Spleen (tissue), 11 donors: ENCODE measurements at regions not wholly inside any gene's neighbourhood (a gene's known extent, or its start where the extent isn't known, plus 50 kb on each side); places are given as distances from the start of the nearest gene placed in this dataset.
"Not testable (repeated sequence)": the region's sequence is repeated elsewhere in the genome, so short reads cannot be mapped to it uniquely, and the experiment has no call there.

Source experiments
- DNase-seq: peaks from one replicate; pipeline ENCODE4 v3.0.0-alpha.2; 2020
- H3K27ac ChIP-seq, 8 donors: fragments of 200-600 bp; sonication (generic) in 7 of 8; 1 replicate in 4 of 8; 2 replicates in 4 of 8; pipeline versions ENCODE4 v1.5.0 to v1.8.0; 2016 to 2021; ENCODE audit warnings: inconsistent platforms in 4 of 8, mild to moderate bottlenecking in 4 of 8, moderate library complexity in 1 of 8
- H3K27me3 ChIP-seq, 7 donors: fragments of 200-600 bp; sonication (generic) in 6 of 7; replicated peaks in 1 of 7; 1 replicate in 4 of 7; 2 replicates in 3 of 7; pipeline versions ENCODE4 v1.5.0 to v1.8.0; 2016 to 2021; ENCODE audit warnings: inconsistent platforms in 3 of 7, mild to moderate bottlenecking in 1 of 7
- H3K36me3 ChIP-seq, 6 donors: fragments of 200-600 bp; sonication (generic) in 5 of 6; 1 replicate in 4 of 6; 2 replicates in 2 of 6; pipeline versions ENCODE4 v1.5.0 to v1.8.0; 2016 to 2021; ENCODE audit warnings: inconsistent platforms in 2 of 6
- H3K4me1 ChIP-seq, 6 donors: fragments of 200-600 bp; sonication (generic) in 5 of 6; 1 replicate in 3 of 6; 2 replicates in 3 of 6; pipeline versions ENCODE4 v1.5.0 to v1.8.0; 2016 to 2021; ENCODE audit warnings: inconsistent platforms in 3 of 6
- H3K4me3 ChIP-seq, 8 donors: fragments of 200-600 bp; sonication (generic) in 7 of 8; 1 replicate in 4 of 8; 2 replicates in 4 of 8; pipeline versions ENCODE4 v1.5.0 to v1.8.0; 2016 to 2021; ENCODE audit warnings: inconsistent platforms in 4 of 8, mild to moderate bottlenecking in 4 of 8, moderate library complexity in 2 of 8
- H3K9me3 ChIP-seq, 8 donors: fragments of 200-600 bp; sonication (generic) in 7 of 8; 1 replicate in 4 of 8; 2 replicates in 4 of 8; pipeline versions ENCODE4 v1.5.0 to v1.8.0; 2016 to 2021; ENCODE audit warnings: inconsistent platforms in 4 of 8
- CTCF ChIP-seq, 11 experiments: fragments of 200-600 bp in 7 of 11; fragments of 450-650 bp in 4 of 11; sonication (generic) in 4 of 11; IDR thresholded peaks in 8 of 11; conservative IDR thresholded peaks in 3 of 11; 1 replicate in 7 of 11; 2 replicates in 4 of 11; pipeline versions ENCODE4 v1.4.0 to v1.8.0; 2016 to 2021; ENCODE audit warnings: antibody characterized with exemption in 11 of 11, inconsistent platforms in 4 of 11, mild to moderate bottlenecking in 1 of 11
- POLR2A ChIP-seq, 3 donors: fragments of 450-650 bp; IDR thresholded peaks; one replicate each; pipeline ENCODE4 v1.5.1; 2017; ENCODE audit warnings: antibody characterized with exemption in 3 of 3, mild to moderate bottlenecking in 1 of 3
- POLR2AphosphoS5 ChIP-seq, 3 donors: sonication (generic); formaldehyde crosslinking; IDR thresholded peaks; one replicate each; pipeline ENCODE4 v1.5.1; 2017; ENCODE audit warnings: antibody characterized with exemption in 3 of 3
- WGBS, 5 donors: extraction: QIAGEN DNeasy Blood & Tissue Kit in 3 of 5; methylation state at CpG; one replicate each; pipeline versions ENCODE4 v1.1.5 to v1.1.7; 2013 to 2018; 5-methylcytosine and 5-hydroxymethylcytosine counted together
- intact Hi-C: fragments of 100-400 bp; cut with DNase I; formaldehyde crosslinking; loops from one replicate; pipeline ENCODE4 v1.15.0; 2023; ENCODE audit warnings: low total_unique reads
- donor health status: healthy with polysubstance abuse.
- donor health status: DM: no; HTN: no; CAD: no; lungs with moderate emphysema.
- donor health status: DM: no; HTN: no; CAD: no.
- donor health status: Bipolar disorder and iron deficiency.
- donor health status: healthy.
- donor health status: DM: no; HTN: no; CAD: no.
- donor health status: DM: yes; HTN: yes; CAD: no.

- peak; percentile 38 for DNase-seq
- 48 to 70% (median 61%) methylated on average over 2 to 4 of the region's 4 CpGs for WGBS, 5 donors
- no peak overlapping the region for H3K4me3 ChIP-seq
Measured at GRCh38 chr17:22270381-22270780, 578.1 kb downstream of the KCNJ18 start.

GRCh38 chr17:22270809-22271208, 578.5 kb downstream of the KCNJ18 start:
- H3K36me3 ChIP-seq, H3K4me3 ChIP-seq, H3K4me1 ChIP-seq, H3K27me3 ChIP-seq, H3K27ac ChIP-seq, intact Hi-C loops: not testable (repeated sequence)
- peaks cover 0 to 77% (median 11%) of the 10 kb centered on the region in 8 donors for H3K9me3 ChIP-seq
- peak; percentile 34 for DNase-seq
- 38 to 75% (median 58%) methylated on average over 1 of the region's 1 CpG; no CpG with 5 or more reads in 1 of the 5 donors for WGBS, 5 donors

More at GRCh38 chr17:22270381-22270780, 578.1 kb downstream of the KCNJ18 start:
- peaks cover 0 to 82% (median 12%) of the 10 kb centered on the region in 8 donors for H3K9me3 ChIP-seq
- H3K27ac ChIP-seq, result no peak overlapping the region
- no peak for TF ChIP-seq POLR2A (IDR thresholded peaks at IDR 0.05)
- H3K36me3 ChIP-seq, result no peaks in the 10 kb centered on the region
- intact Hi-C loops, result no loop called here
- no peaks in the 10 kb centered on the region for H3K27me3 ChIP-seq
- H3K4me1 ChIP-seq, result no peaks in the 10 kb centered on the region

- no peak for TF ChIP-seq CTCF (IDR thresholded peaks at IDR 0.05 in 8 of 11, conservative IDR thresholded peaks at IDR 0.05 in 3 of 11)
- no peak for TF ChIP-seq POLR2AphosphoS5 (IDR thresholded peaks at IDR 0.05)
- TF ChIP-seq POLR2A (IDR thresholded peaks at IDR 0.05), result no peak
- DNase-seq, result no peak
- Histone ChIP-seq H3K36me3 (no peaks in the 10 kb centered on the region), H3K27me3 (no peaks in the 10 kb centered on the region), H3K27ac (no peak overlapping the region), H3K4me3 (no peak overlapping the region), H3K4me1 (no peaks in the 10 kb centered on the region), H3K9me3 (peaks cover 0 to 67% (median 7%) of the 10 kb centered on the region in 8 donors)
- intact Hi-C loops, result no loop called here
- 70 to 77% (median 76%) methylated on average over 8 to 10 of the region's 10 CpGs for WGBS, 5 donors
Measured at GRCh38 chr17:22272363-22273146, 580.2 kb downstream of the KCNJ18 start.

- Histone ChIP-seq H3K4me3 (no peak overlapping the region), H3K27me3 (no peaks in the 10 kb centered on the region), H3K27ac (no peak overlapping the region), H3K9me3 (peaks cover 0 to 66% (median 8%) of the 10 kb centered on the region in 8 donors), H3K4me1 (no peaks in the 10 kb centered on the region), H3K36me3 (no peaks in the 10 kb centered on the region)
- intact Hi-C loops, result no loop called here
- peak; percentile 22 for DNase-seq
- 64 to 91% (median 74%) methylated on average over 2 of the region's 2 CpGs for WGBS, 5 donors
- TF ChIP-seq POLR2A (IDR thresholded peaks at IDR 0.05) (no peak), CTCF (IDR thresholded peaks at IDR 0.05 in 8 of 11, conservative IDR thresholded peaks at IDR 0.05 in 3 of 11) (no peak), POLR2AphosphoS5 (IDR thresholded peaks at IDR 0.05) (no peak)
Measured at GRCh38 chr17:22273308-22273707, 581.0 kb downstream of the KCNJ18 start.

GRCh38 chr17:22277595-22277994, 585.3 kb downstream of the KCNJ18 start:
- DNase-seq, result peak; percentile 41
- intact Hi-C loops, result no loop called here
- Histone ChIP-seq H3K27me3 (no peaks in the 10 kb centered on the region), H3K4me3 (no peak overlapping the region), H3K36me3 (no peaks in the 10 kb centered on the region), H3K9me3 (peaks cover 0 to 40% (median 6%) of the 10 kb centered on the region in 8 donors), H3K27ac (no peak overlapping the region), H3K4me1 (no peaks in the 10 kb centered on the region)
- TF ChIP-seq POLR2A (IDR thresholded peaks at IDR 0.05), result no peak
- no peak for TF ChIP-seq CTCF (IDR thresholded peaks at IDR 0.05 in 8 of 11, conservative IDR thresholded peaks at IDR 0.05 in 3 of 11)
- no peak for TF ChIP-seq POLR2AphosphoS5 (IDR thresholded peaks at IDR 0.05)
- WGBS, 5 donors, result 56 to 75% (median 66%) methylated on average over 1 to 3 of the region's 3 CpGs
